NCI-H1436 (cell line): ENCODE measurements at regions not wholly inside any gene's neighbourhood (a gene's known extent, or its start where the extent isn't known, plus 50 kb on each side); places are given as distances from the start of the nearest gene placed in this dataset.

ENCODE experiments used
- DNase-seq: peaks from one replicate; lab custom pipeline; 2025; lab: John Stamatoyannopoulos, UW

DNA sequence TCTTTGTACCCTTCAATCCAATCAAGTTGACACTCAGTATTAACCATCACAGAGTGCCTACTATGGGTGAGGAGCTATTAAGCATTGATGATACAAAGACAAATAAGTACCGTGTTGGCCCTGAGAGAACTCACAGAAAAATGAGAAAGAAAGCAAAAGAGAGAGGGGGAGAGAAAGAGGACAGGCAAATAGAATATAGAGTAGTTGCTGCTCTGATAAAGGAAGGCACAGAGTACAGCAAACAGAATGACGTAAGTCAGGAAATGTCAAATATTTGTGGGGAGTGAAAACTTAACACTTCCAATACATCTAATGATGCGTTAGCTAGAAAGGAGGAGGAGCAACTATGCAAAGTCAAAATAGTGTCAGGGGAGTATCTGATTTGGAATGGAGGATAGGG is 320.6 kb upstream of the KCNH8 start:
- DNase-seq: no peak

DNA sequence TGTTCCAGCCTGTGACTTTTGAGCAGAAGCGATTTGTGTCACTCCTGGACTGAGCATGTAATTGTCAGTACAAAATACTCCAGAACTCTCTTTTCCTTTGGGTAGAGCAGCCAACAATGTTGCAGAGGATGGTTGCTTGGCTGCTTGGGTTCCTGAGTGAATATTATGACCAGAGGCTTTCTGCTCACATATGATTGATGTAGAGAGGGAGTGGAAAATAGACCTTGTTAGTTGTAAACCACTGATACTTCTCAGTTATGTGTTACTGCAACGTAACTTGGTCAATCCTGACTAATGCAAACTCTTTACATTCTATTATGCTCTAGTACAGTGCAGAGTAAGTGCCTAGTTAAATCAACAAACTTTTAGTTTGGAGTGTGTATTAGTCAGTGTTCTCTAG is 322.6 kb upstream of the KCNH8 start:
- no peak for DNase-seq

DNA sequence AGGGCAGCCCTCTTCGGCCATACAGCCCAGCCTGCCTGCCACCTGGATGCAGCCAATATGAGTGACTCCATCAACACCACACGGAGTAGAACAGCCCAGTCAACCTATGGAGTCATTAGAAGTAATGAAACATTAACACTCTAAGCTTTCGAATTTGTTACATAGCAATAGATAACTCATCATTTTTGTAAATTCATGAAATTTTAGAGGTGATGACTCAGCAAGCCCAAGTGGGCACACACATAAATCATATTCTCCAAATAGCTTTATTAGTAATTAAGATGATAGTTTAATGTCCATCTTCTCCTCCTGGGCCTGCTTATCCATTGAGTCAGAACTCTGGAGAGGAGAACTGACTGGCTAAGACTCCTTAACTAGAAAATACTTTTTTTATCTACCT is 335.0 kb upstream of the KCNH8 start:
- no peak for DNase-seq

DNA sequence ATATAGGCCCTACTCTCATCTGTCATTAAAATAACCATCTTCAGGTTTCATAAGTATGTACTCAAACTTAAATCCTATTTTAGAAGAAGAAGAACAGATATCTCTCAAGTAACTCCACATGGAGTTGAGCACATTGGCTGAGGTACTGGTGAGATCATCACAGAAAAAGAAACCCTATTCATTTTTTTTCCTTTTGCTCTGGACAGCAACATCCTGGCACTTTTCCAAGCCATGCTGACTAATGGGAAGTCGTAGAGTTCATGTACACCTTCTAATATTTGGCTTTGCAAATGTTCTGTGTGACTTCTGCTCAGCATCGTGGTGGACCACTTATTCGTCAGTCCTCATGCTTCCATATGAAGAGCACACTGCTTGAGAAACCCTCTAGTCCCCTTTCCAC is 336.0 kb upstream of the KCNH8 start:
- no peak for DNase-seq

DNA sequence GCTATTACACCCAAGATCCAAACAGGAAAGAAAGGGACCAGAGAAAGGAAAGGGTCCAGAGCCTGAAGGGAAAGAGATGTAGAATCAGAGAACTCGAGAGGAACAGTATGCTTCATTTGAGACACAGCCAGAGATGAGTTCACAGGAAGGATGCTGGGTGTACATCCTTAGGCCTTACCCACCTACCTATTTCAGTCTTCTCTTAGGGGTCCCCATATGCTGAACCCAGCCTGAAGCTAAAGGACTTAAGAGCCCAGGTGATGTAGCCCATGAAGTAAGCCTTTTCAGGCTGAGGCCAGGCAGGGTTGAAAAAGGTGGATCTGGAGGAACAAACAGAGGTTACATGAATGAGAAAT is 338.0 kb upstream of the KCNH8 start:
- no peak for DNase-seq

DNA sequence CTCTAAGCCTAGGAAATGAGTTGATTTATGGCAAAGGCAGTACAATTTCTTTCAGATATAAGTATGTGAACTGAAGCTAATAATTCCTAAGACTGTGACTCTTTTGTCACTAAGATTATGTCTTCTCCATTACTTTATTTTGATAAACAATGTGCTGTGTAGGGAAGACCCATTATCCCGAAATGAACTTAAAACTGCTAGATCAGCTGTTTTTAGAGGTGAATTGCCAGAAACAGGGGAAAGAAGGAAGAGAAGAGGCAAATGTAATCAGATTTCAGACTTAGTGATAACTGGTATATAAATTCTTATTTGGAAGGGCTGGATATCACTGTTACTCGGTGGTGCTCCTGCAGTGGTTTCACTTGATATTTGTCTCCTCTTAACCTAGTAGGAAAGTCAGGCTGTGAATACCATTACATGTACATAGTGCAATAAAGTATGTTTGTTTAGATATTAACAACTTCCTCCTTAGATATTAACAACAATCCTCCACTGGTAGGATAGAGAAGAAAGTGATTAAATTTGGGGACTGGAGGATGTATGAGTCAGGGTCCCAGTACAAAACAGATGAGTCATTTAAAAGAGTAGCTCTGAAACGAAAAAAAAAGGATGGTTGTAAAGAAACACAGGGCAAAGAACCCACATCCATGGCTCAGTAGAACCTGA is 338.5 kb upstream of the KCNH8 start:
- no peak for DNase-seq

DNA sequence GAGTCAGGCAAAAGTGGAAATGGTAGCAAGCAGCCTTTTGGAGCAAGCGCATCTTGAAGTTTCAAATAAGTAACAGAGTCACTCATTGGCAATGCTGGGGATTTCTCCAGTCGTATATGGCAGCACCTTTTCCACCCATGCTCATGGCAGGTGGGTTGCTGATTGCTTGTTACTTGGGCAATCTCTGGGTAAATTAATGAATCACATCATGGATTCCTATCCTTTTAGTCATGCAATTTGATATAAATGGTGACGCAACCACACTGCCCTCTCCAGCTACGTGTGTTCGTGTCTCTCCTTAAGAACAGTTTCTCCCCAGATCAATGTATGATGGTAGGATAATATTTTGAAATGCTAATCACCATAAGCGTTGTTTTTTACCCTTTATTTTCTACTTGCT is 339.9 kb upstream of the KCNH8 start:
- DNase-seq: no peak

DNA sequence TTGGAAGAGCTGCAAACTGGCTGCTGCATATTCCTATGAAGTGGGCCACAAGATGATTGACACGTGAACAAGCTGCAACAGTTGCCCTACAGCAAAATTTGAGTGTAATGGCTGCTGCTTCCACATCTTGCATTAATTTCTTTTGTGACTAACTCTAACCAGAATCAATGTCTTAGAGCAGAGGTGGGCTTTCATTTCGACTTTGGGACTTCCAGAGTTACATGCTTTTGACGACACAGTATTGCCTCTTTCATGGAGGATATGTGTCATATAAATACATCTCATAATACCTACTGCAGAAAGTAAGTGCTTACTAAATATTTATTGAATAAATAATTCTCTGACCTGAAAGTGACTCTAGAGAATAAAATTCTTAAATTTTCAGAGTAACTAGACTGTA is 340.7 kb upstream of the KCNH8 start:
- DNase-seq: no peak

DNA sequence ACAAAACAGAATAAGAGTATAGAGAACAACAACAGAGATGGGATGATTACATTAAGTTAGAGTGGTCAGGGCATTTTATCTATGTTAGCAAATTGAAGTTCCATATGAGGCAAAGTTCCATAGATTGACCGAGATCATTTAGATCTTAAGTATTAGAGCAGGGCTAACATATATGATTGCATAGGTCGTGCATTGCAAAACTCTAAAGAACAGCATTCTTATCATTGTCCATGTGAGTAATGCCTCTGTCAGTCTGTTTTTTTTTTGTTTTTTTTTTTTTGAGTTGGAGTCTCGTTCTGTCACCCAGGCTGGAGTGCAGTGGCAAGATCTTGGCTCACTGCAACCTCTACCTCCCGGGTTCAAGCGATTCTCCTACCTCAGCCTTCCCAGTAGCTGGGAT is 341.7 kb upstream of the KCNH8 start:
- no peak for DNase-seq

DNA sequence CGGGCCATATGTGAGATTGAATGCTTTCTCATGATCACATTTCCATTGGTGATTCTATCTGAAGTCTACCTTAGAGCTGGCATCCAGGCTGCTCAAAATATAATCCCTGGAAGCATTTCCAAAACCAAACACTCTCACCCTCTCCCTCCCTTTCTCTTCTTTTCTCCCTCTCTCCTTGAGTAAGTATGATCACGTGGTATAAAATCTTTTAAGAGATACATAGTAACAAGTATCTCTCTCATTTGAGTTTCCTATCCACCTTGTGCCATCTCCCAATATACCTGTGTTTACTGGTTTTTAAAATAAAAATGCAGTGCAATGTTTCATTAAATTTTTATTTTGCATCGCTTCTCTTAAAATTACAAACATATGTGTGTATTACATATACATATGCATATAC is 350.9 kb upstream of the KCNH8 start:
- no peak for DNase-seq

DNA sequence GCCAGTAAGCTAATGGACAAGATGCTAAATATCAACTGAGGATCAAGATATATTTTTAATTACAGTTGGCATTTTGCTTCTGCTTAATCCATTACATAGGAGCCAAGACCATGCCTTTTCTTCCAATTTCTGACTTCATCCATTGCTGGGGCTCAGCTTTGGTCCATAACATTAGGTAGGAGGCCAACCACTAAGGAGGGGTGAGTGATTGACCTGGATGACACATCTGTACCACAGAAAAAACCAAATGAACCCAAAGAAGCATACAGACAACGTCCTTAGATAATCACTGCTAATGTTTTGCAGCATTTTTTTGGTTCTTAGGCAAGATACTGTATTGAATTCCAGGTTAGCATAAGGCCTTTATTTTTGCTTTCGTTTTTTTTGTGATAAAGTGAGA is 353.2 kb upstream of the KCNH8 start:
- no peak for DNase-seq

DNA sequence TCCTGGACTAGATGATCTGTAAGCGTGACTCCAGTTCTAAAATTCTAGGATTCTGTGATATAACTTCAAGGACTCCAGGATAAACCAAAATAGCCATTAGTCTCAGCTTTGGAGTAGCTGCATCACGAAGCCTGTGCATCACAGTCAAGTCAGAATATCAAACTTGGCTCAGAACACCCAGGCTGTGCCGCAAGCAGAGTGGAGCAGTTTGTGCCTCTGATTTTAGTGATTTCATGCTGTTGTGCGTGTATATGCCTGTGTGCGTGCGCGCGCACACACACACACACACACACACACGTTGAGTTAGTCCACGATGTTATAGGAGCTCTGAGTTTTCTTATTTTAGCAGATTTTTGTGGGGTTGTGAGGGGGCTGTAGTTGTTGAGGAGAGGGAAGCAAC is 356.6 kb upstream of the KCNH8 start:
- DNase-seq: no peak

DNA sequence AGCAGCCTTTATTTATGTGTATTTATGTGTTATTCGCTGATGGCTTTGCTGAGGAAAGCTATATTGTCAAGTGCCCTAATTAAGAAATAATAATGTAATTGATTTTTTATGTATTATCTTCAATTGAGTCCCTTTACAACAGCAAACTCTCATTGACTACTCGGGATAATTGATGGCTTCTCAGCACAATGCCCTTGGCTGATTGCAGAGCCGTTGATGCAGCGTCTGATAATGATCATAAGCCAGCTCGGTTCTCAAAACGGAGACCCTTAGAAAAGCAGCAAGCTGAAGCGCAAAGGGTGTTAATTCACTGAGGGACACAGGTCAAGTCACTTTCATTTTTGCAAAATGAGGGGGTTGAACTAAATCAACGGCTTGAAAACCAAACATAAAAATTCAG is 357.1 kb upstream of the KCNH8 start:
- peak; percentile 17 for DNase-seq

DNA sequence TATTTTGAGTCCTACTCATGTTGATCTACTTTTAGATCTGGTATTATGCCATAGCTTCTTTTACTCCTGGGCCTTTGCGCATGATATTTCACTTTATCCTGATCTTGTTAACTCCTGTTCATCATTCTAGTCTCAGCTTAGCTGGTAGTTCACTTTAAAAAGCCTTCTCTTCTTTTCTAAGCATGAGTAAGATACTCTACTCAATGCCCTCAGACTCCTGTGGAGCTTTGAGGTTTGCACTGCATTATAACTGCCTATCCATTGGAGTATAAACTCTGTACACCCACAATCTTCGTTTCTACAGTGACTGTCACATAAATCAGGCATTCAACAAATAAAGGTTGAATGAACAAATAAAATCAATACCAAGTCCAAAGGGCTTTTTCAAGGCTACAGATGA is 357.9 kb upstream of the KCNH8 start:
- no peak for DNase-seq

DNA sequence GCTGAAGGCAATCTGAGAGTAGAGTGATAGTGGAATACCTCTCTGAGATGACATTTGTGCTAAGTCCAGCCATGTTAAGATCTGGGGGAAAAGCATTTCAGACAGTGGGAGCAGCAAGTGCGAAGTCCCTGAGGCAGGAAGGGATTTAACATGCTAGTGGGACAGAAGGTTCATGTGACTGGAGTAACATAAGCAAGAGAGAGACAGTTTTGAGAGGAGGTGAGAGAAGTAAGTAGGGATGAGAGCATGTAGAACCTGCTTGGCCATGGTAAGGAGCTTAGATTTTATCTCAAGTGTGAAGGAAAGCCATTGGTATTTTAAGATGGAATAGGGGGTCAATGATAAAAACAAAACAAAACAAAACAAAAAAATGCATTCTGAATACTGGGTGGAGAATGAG is 358.6 kb upstream of the KCNH8 start:
- DNase-seq: no peak

DNA sequence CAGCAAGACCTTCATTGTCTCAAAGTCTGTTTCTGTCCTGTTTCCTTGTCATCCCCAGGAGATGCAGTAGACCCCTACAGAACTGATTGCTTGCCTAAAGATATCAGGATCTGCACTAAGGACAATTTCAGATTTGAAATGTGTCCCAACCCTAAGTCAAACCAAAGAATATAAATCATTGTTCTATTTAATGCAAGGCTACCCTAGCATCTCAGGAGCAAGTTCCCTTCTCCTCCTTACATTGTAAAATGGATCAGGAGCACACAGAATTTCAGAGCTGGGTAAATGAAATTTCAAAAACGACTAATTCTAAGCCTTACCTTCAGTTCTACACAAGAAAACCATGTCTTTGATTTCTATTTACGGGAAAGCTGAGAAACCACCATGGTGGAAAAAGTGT is 360.9 kb upstream of the KCNH8 start:
- no peak for DNase-seq

DNA sequence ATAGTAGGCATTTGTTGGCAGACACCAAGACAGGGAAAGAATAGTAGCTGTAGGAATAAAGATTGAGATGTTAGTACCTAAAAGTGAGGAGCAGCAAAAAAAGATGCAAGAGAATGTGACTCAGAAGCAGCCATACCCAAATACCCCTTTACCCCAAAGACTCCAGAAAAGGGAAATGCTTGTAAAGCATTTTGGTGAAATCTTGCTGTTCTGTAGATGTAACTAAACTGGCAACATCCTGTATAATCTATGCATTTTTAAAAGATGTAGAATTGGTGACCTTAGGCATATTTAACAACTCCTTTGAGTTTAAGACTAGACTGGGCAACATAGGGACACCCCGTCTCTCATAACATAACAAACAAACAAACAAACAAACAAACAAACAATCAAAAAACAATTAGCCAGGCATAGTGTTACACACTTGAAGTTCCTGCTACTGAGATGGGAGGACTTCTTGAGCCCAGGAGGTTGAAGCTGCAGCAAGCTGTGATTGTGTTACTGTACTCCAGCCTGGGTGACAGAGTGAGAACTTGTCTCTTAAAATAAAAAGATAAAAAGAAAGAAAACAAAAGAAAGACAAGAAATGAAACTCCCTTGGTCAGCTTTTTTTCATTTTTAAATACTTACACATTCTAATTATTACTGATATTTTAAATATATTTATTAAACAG is 361.5 kb upstream of the KCNH8 start:
- no peak for DNase-seq

DNA sequence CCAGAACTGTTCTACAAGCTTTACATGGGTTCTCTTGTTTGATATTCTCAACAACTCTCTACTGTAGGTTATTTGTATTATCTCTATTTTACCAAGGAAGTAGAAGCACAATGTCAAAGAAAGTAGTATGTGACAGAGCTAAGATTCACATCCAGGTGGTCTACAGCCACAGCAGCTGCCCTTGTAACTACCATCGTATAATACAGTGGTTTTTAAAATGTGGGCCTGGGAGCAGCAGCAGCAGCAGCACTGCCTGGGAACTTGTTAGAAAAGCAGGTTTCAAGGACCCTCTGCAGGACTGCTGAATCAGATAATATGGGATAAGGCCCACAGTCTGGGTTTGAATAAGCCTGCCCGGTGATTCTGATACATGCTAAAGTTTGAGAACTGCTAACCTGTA is 357.1 kb upstream of the SATB1 start:
- DNase-seq: no peak

DNA sequence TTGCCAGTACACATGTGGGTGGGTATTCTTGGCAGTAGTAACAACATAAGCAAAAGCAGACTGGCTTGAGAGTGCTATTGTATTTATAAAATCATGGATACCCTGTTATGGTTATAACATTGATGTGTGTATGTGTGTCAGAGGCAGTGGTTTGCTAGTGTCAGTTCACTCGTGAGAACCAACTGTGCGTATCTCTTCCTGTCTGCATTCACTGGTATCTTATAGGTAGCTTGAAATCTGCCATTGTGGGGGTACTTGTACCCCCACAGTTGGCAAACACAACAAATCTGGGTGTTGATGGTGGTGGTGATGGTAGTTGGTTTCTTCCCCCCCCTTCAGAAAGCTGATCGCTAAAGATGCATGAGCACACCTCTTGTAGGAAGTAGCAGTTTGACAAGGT is 355.8 kb upstream of the SATB1 start:
- DNase-seq: no peak

DNA sequence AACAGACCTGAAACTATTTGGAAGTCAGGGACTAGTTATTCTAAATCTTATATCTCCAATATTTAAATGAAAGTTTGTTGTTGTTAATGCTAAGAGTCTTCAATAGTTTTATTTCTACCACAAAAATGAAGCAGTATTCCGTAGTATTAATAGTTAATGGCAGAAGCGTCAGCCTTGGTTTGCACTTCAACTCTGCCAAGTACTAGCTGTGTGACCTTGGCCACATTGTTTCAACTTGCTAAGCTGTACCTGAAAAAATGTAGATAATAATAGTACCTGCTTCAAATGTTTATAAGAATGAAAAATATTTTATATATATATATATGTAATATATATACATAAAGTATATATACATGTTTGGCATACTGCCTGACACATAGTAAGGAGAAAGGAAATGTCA is 354.6 kb upstream of the SATB1 start:
- no peak for DNase-seq

DNA sequence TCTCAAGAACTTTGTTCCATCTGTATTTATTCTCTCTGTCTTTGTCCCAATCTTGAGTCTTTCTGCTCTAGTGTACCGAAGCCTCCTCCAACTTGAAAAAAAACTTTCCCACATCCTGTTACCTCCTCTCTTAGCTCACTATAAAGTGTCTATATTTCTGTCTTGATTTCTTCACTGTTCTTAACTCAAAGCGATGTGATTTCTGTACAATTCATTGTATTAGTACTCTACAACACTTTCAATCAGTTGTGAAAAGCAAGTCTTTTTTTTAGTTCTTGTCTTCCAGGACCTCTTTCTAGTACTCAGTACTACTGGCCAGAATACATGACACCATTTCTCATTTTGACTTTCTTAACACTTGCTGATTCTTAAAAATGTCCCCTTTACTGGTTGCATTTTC is 353.5 kb upstream of the SATB1 start:
- no peak for DNase-seq

DNA sequence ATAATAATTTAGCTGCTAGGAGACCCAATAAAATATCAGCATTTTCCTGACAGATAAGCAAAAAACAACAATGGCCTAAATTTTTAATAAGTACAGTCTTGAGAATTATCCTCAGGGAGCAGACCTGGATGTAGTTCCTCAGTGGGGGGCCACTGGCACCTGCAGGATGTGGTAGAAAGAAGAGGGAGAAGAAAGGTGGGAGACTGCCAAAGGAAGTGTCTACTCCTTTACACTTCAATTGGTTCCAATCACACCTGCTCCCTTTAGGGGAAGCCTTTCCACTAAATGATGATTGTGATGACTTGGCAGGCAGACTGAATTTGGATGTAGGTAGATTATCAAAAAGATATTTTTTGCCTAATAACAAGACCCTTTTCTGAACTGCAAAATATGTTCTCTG is 353.0 kb upstream of the SATB1 start:
- no peak for DNase-seq

DNA sequence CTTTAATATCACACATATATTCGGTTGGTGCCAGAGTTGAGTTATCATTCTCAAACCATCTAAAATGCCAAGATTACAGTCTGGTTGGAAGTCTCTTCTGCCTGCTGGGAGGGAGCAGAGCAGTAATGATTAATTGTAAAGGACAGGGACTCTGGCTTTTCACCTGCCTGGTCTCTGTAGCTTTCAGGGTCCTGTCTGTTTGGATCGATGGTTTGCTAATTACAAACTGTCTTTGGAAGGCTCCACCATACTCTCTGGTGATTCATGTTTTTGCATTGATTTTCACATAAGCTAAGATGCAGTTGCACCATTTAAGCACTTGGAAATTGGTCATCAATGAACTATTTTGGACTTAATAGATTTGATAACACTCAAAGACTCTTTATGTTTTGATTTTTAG is 350.4 kb upstream of the SATB1 start:
- DNase-seq: no peak

DNA sequence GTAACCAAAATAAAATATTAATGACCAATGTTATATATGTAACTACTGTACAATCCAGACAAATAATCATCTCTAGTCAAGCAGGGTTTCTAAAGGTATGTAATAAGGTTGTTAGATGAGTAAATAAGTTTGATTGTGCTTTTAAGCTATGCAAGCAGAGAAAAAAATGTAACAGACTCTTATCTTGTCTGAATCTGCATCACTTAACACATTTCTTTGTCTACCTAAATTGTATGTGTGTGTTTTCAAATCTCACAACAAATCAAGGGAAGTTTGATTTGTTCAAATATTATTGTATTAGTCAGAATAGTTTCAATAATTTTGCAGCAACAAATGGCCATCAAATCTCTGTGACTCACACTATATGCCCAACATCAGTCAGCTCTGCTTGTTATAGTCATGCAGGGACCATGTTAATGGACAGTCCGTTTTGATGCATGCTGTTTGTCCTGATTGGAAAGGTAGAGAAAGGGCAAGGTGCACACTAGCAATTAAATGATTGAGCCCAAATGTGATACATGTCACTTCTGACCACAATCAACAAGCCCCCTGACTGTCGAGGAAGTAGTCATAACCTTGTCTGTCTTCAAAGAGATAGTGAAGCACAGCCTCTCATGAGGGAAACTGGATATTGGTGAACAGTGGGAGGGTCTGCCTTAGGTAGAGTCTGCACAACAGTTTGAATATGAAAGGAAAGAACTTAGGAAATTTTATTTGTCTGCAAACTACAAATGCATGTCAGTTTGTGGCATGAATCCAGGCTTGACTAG is 349.4 kb upstream of the SATB1 start:
- DNase-seq: no peak
